WTC11 (cell line): ENCODE measurements at regions not wholly inside any gene's neighbourhood (a gene's known extent, or its start where the extent isn't known, plus 50 kb on each side); places are given as distances from the start of the nearest gene placed in this dataset.

ENCODE experiments used
- ATAC-seq: fragments of 200-7000 bp; cut with Tn5 transposase; 2 replicates; pipeline ENCODE4 v1.10.0; 2021; ENCODE audit warnings: mild to moderate bottlenecking, moderate library complexity
- CTCF ChIA-PET: fragments of 300-600 bp; sonication (Branson Sonifier 250); formaldehyde crosslinking; loops from one replicate; lab custom pipeline; 2021; ENCODE audit warnings: antibody characterized with exemption; lab: Charles Lee
- POLR2A ChIA-PET: fragments of 350-600 bp; sonication (Branson Sonifier 250); formaldehyde crosslinking; loops from one replicate; lab custom pipeline; 2021; ENCODE audit warnings: antibody characterized with exemption; lab: Charles Lee
- DNase-seq: peaks from one replicate; pipeline ENCODE4 v3.0.0; 2021; ENCODE audit warnings: low spot score
- H3K27ac Mint-ChIP-seq: 2 replicates; pipeline ENCODE4 v1.8.0; 2021; ENCODE audit warnings: mixed read lengths
- H3K27me3 Mint-ChIP-seq: 2 replicates; pipeline ENCODE4 v1.8.0; 2021; ENCODE audit warnings: low read depth, mild to moderate bottlenecking, moderate library complexity, mixed read lengths
- H3K36me3 Mint-ChIP-seq: 2 replicates; pipeline ENCODE4 v1.8.0; 2021; ENCODE audit warnings: mixed read lengths
- H3K4me1 Mint-ChIP-seq: 2 replicates; pipeline ENCODE4 v1.8.0; 2022; ENCODE audit warnings: mixed read lengths
- H3K4me3 Mint-ChIP-seq: 2 replicates; pipeline ENCODE4 v1.8.0; 2021; ENCODE audit warnings: mild to moderate bottlenecking, moderate library complexity, mixed read lengths
- H3K9me3 Mint-ChIP-seq: 2 replicates; pipeline ENCODE4 v1.8.0; 2021; ENCODE audit warnings: mixed read lengths
- CREB1 ChIP-seq: sonication (generic); formaldehyde crosslinking; IDR thresholded peaks from 2 replicates; pipeline ENCODE4 v1.8.0; 2023; ENCODE audit warnings: mild to moderate bottlenecking, missing genetic modification reagents
- E2F4 ChIP-seq: sonication (generic); formaldehyde crosslinking; IDR thresholded peaks from 2 replicates; pipeline ENCODE4 v1.8.1; 2022; ENCODE audit warnings: low read depth, mild to moderate bottlenecking, moderate library complexity, missing genetic modification reagents, borderline replicate concordance
- ELF4 ChIP-seq: sonication (generic); formaldehyde crosslinking; IDR thresholded peaks from 2 replicates; pipeline ENCODE4 v1.8.1; 2022; ENCODE audit warnings: low read depth, mild to moderate bottlenecking, moderate library complexity, missing genetic modification reagents
- EMX1 ChIP-seq: fragments of 250-450 bp; sonication (Bioruptor Pico); IDR thresholded peaks from 2 replicates; pipeline ENCODE4 v1.8.0; 2021; ENCODE audit warnings: mild to moderate bottlenecking
- ERG ChIP-seq: fragments of 250-450 bp; sonication (Bioruptor Pico); IDR thresholded peaks from 2 replicates; pipeline ENCODE4 v1.8.0; 2021; ENCODE audit warnings: mild to moderate bottlenecking
- GABPB1 ChIP-seq: sonication (generic); formaldehyde crosslinking; IDR thresholded peaks from 2 replicates; pipeline ENCODE4 v1.8.1; 2023; ENCODE audit warnings: mild to moderate bottlenecking, missing genetic modification reagents
- MXD4 ChIP-seq: fragments of 250-450 bp; sonication (Bioruptor Pico); IDR thresholded peaks from 2 replicates; pipeline ENCODE4 v1.8.0; 2021; ENCODE audit warnings: mild to moderate bottlenecking, moderate library complexity, borderline replicate concordance
- MYBL2 ChIP-seq: sonication (generic); formaldehyde crosslinking; IDR thresholded peaks from 2 replicates; pipeline ENCODE4 v1.8.1; 2023; ENCODE audit warnings: mild to moderate bottlenecking, moderate library complexity, missing genetic modification reagents
- NFATC4 ChIP-seq: fragments of 250-450 bp; sonication (Bioruptor Pico); IDR thresholded peaks from 2 replicates; pipeline ENCODE4 v1.9.0; 2021; ENCODE audit warnings: mild to moderate bottlenecking
- NFYB ChIP-seq: sonication (generic); formaldehyde crosslinking; conservative IDR thresholded peaks from 2 replicates; pipeline ENCODE4 v1.8.0; 2022; ENCODE audit warnings: low read depth, missing genetic modification reagents
- RORB ChIP-seq: fragments of 250-450 bp; sonication (Bioruptor Pico); IDR thresholded peaks from 2 replicates; pipeline ENCODE4 v1.9.0; 2021; ENCODE audit warnings: mild to moderate bottlenecking
- SMAD3 ChIP-seq: sonication (generic); formaldehyde crosslinking; IDR thresholded peaks from 2 replicates; pipeline ENCODE4 v1.8.0; 2022; ENCODE audit warnings: missing genetic modification reagents, mild to moderate bottlenecking, borderline replicate concordance
- SMAD4 ChIP-seq: sonication (generic); formaldehyde crosslinking; IDR thresholded peaks from 2 replicates; pipeline ENCODE4 v1.8.0; 2022; ENCODE audit warnings: mild to moderate bottlenecking, missing genetic modification reagents
- SP1 ChIP-seq: sonication (generic); formaldehyde crosslinking; conservative IDR thresholded peaks from 2 replicates; pipeline ENCODE4 v1.8.1; 2022; ENCODE audit warnings: missing genetic modification reagents
- TCF7 ChIP-seq: sonication (generic); formaldehyde crosslinking; IDR thresholded peaks from 2 replicates; pipeline ENCODE4 v1.8.0; 2022; ENCODE audit warnings: mild to moderate bottlenecking, low read depth, missing genetic modification reagents, moderate library complexity
- ZBTB21 ChIP-seq: sonication (generic); formaldehyde crosslinking; IDR thresholded peaks from 2 replicates; pipeline ENCODE4 v1.8.1; 2023; ENCODE audit warnings: mild to moderate bottlenecking, missing genetic modification reagents, borderline replicate concordance
- ZNF232 ChIP-seq: sonication (generic); formaldehyde crosslinking; IDR thresholded peaks from 2 replicates; pipeline ENCODE4 v1.8.0; 2022; ENCODE audit warnings: mild to moderate bottlenecking, missing genetic modification reagents
- TF ChIP-seq, protein P1 (sequence below): fragments of 250-450 bp; sonication (Bioruptor Pico); IDR thresholded peaks from 2 replicates; pipeline ENCODE4 v1.9.0; 2021; ENCODE audit warnings: mild to moderate bottlenecking
- TF ChIP-seq, protein P2 (sequence below): sonication (generic); formaldehyde crosslinking; IDR thresholded peaks from 2 replicates; pipeline ENCODE4 v1.8.1; 2023; ENCODE audit warnings: mild to moderate bottlenecking, missing genetic modification reagents, borderline replicate concordance
- TF ChIP-seq, protein P3 (sequence below): sonication (generic); formaldehyde crosslinking; IDR thresholded peaks from 2 replicates; pipeline ENCODE4 v1.8.1; 2022; ENCODE audit warnings: low read depth, missing genetic modification reagents, borderline replicate concordance

DNA sequence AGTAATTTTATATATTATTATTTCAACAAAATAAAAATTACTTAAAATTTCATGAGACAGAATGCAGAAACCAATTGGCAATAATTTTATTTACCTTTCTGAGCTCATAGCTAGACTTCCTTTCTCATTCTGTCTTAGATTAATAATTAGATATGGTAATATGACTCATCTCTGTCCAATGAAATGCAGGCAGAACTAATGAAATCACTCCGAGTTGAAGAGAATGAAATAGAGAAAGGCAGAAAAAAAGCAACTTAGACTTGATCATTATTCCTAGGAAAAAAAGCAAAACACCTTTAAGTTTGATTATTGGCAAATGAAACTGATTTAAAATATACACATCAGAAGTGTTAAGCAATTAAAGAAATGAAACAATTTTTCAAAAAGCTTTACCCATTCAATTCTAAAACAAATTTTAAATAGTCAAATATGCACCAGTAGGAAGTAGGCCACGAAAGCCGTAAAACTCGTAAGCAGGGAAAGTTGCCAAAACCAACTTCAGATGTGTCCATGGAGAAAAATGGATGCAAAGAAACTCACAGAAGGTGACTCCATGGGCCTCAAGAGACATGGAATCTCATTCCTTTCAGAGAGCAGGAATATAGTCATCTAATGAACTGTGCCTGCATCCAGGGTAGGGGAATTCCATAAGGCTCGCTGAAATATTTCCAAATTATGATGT, 293.8 kb upstream of the RGS17 start (continued):
- TF ChIP-seq SMAD3 (CRISPR knock-in tag): no peak
- TF ChIP-seq RORB (CRISPR knock-in tag): no peak

DNA sequence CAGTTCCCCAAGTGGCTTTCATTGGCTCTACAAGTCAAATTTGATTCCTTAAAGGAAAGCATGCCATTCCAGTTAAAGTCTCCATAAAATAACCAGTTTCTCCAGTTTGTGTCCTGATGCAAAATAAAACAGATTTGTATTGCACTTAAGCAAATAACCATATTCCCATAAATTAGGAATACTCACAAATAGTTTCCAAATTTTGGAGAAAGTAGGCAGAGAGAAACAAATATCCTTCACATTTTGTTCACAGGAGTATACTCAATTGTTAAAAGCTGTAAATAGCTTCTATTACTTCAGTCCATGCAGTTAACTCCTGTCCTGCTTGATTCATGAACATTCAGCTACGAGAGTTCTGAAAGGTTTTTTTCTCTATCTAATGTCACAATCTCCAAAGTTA, 281.4 kb upstream of the RGS17 start:
- H3K9me3 Mint-ChIP-seq: peaks cover 57% of the 10 kb centered on the region
- TF ChIP-seq TCF7 (CRISPR knock-in tag): no peak
- TF ChIP-seq, protein P1, sequence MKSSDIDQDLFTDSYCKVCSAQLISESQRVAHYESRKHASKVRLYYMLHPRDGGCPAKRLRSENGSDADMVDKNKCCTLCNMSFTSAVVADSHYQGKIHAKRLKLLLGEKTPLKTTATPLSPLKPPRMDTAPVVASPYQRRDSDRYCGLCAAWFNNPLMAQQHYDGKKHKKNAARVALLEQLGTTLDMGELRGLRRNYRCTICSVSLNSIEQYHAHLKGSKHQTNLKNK (CRISPR knock-in tag): no peak
- TF ChIP-seq SP1 (CRISPR knock-in tag): no peak
- TF ChIP-seq E2F4 (CRISPR knock-in tag): no peak
- no peak for TF ChIP-seq CREB1 (CRISPR knock-in tag)
- no peak for TF ChIP-seq SMAD4
- no peak for TF ChIP-seq ZBTB21
- TF ChIP-seq SMAD3 (CRISPR knock-in tag): no peak
- TF ChIP-seq MXD4 (CRISPR knock-in tag): no peak
- no peak for TF ChIP-seq GABPB1 (CRISPR knock-in tag)
- peaks cover 48% of the 10 kb centered on the region for H3K36me3 Mint-ChIP-seq
- H3K4me3 Mint-ChIP-seq: no peak overlapping the region
- CTCF ChIA-PET: no interaction called here
- no peak for DNase-seq
- H3K27me3 Mint-ChIP-seq: no peaks in the 10 kb centered on the region
- no peak for ATAC-seq
- POLR2A ChIA-PET: no interaction called here
- H3K4me1 Mint-ChIP-seq: peaks cover 10% of the 10 kb centered on the region
- H3K27ac Mint-ChIP-seq: no peak overlapping the region

DNA sequence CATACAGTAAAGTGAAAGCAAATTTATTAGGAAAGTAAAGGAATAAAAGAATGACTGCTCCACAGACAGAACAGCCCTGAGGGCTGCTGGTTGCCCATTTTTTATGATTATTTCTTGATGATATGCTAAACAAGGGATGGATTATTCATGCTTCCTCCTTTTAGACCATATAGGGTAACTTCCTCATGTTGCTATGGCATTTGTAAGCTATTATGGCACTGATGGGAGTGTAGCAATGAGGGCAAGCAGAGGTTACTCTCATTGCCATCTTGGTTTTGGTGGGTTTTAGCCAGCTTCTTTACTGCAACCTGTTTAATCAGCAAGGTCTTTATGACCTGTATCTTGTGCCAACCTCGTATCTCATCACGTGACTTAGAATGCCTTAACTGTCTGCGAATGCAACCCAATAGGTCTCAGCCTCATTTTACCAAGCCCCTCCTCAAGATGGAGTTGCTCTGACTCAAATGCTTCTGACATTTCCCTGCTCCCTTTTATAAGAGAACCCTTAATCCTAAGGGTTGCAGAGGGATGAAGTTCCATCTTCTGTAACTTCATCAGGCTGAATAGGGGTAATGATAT, 280.1 kb upstream of the RGS17 start:
- no peak for DNase-seq
- Mint-ChIP-seq H3K36me3 (peaks cover 53% of the 10 kb centered on the region), H3K4me1 (peaks cover 13% of the 10 kb centered on the region), H3K9me3 (peaks cover 64% of the 10 kb centered on the region), H3K27me3 (no peaks in the 10 kb centered on the region), H3K4me3 (no peak overlapping the region), H3K27ac (no peak overlapping the region)
- TF ChIP-seq RORB (CRISPR knock-in tag) (no peak), ELF4 (CRISPR knock-in tag) (no peak), NFATC4 (no peak)
- CTCF ChIA-PET: no interaction called here
- ATAC-seq: no peak
- POLR2A ChIA-PET: no interaction called here

- Mint-ChIP-seq H3K36me3 (peaks cover 22% of the 10 kb centered on the region), H3K27ac (peak overlapping the region; percentile 53), H3K4me3 (no peak overlapping the region), H3K4me1 (peaks cover 42% of the 10 kb centered on the region), H3K9me3 (peaks cover 25% of the 10 kb centered on the region), H3K27me3 (no peaks in the 10 kb centered on the region)
- peak; percentile 87 for ATAC-seq
- no peak for TF ChIP-seq ZNF232
- TF ChIP-seq EMX1 (CRISPR knock-in tag): no peak
- TF ChIP-seq NFYB (CRISPR knock-in tag): no peak
- TF ChIP-seq MYBL2 (CRISPR knock-in tag): no peak
- TF ChIP-seq, protein P1 (CRISPR knock-in tag): no peak
- no peak for TF ChIP-seq ERG
- TF ChIP-seq, protein P2, sequence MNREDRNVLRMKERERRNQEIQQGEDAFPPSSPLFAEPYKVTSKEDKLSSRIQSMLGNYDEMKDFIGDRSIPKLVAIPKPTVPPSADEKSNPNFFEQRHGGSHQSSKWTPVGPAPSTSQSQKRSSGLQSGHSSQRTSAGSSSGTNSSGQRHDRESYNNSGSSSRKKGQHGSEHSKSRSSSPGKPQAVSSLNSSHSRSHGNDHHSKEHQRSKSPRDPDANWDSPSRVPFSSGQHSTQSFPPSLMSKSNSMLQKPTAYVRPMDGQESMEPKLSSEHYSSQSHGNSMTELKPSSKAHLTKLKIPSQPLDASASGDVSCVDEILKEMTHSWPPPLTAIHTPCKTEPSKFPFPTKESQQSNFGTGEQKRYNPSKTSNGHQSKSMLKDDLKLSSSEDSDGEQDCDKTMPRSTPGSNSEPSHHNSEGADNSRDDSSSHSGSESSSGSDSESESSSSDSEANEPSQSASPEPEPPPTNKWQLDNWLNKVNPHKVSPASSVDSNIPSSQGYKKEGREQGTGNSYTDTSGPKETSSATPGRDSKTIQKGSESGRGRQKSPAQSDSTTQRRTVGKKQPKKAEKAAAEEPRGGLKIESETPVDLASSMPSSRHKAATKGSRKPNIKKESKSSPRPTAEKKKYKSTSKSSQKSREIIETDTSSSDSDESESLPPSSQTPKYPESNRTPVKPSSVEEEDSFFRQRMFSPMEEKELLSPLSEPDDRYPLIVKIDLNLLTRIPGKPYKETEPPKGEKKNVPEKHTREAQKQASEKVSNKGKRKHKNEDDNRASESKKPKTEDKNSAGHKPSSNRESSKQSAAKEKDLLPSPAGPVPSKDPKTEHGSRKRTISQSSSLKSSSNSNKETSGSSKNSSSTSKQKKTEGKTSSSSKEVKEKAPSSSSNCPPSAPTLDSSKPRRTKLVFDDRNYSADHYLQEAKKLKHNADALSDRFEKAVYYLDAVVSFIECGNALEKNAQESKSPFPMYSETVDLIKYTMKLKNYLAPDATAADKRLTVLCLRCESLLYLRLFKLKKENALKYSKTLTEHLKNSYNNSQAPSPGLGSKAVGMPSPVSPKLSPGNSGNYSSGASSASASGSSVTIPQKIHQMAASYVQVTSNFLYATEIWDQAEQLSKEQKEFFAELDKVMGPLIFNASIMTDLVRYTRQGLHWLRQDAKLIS (CRISPR knock-in tag): no peak
- no peak for TF ChIP-seq NFATC4
- TF ChIP-seq, protein P3, sequence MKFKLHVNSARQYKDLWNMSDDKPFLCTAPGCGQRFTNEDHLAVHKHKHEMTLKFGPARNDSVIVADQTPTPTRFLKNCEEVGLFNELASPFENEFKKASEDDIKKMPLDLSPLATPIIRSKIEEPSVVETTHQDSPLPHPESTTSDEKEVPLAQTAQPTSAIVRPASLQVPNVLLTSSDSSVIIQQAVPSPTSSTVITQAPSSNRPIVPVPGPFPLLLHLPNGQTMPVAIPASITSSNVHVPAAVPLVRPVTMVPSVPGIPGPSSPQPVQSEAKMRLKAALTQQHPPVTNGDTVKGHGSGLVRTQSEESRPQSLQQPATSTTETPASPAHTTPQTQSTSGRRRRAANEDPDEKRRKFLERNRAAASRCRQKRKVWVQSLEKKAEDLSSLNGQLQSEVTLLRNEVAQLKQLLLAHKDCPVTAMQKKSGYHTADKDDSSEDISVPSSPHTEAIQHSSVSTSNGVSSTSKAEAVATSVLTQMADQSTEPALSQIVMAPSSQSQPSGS: no peak
- ChIA-PET CTCF (interaction anchor here (0.7 kb wide), 1 partner anchor 147 kb away, joined by 3 read pairs; no protein-coding TSS in a partner anchor), POLR2A (no interaction called here)
- DNase-seq: no peak
These were observed 274.8 kb upstream of the RGS17 start for GRCh38 chr6:153405931-153406330.
